Fibroblast of pulmonary artery (primary cell): ENCODE measurements at regions not wholly inside any gene's neighbourhood (a gene's known extent, or its start where the extent isn't known, plus 50 kb on each side); places are given as distances from the start of the nearest gene placed in this dataset.

Experiments used
- DNase-seq: peaks from one replicate; pipeline ENCODE4 v3.0.0-alpha.2; 2010; ENCODE audit warnings: low read depth
- H3K4me3 ChIP-seq: replicated peaks from 2 replicates; pipeline ENCODE4 v1.5.1; 2011; ENCODE audit warnings: low read depth, mild to moderate bottlenecking, control low read depth, low read length, moderate library complexity
- CTCF ChIP-seq: IDR thresholded peaks from 2 replicates; pipeline ENCODE4 v1.5.1; 2011; ENCODE audit warnings: mild to moderate bottlenecking, control low read depth, low read length, inconsistent platforms; ENCODE audit errors: missing control alignments

GRCh38 chr2:146207901-146208300 is 1636.9 kb upstream of the ACVR2A start:
- no peak for DNase-seq
- no peak for TF ChIP-seq CTCF
- H3K4me3 ChIP-seq = no peak overlapping the region

GRCh38 chr2:146207417-146207816 is 1637.4 kb upstream of the ACVR2A start:
- no peak for DNase-seq
- H3K4me3 ChIP-seq = no peak overlapping the region
- no peak for TF ChIP-seq CTCF

- no peak for TF ChIP-seq CTCF
- no peak for DNase-seq
- no peak overlapping the region for H3K4me3 ChIP-seq
These were observed 1641.7 kb upstream of the ACVR2A start for GRCh38 chr2:146203064-146203624.

- DNase-seq = no peak
- no peak for TF ChIP-seq CTCF
- H3K4me3 ChIP-seq = no peak overlapping the region
These were observed 1651.2 kb upstream of the ACVR2A start for GRCh38 chr2:146193619-146194018.

- no peak for TF ChIP-seq CTCF
- no peak overlapping the region for H3K4me3 ChIP-seq
- DNase-seq = no peak
These were observed 1655.3 kb upstream of the ACVR2A start for GRCh38 chr2:146189541-146189940.

- H3K4me3 ChIP-seq = no peak overlapping the region
- DNase-seq = no peak
- no peak for TF ChIP-seq CTCF
These were observed 1654.0 kb upstream of the ZEB2 start for GRCh38 chr2:146173934-146174333.

GRCh38 chr2:146161256-146161882 is 1641.5 kb upstream of the ZEB2 start:
- no peak for DNase-seq
- TF ChIP-seq CTCF = no peak
- no peak overlapping the region for H3K4me3 ChIP-seq
